Ectodermal cell (in vitro differentiated cells): ENCODE measurements at regions not wholly inside any gene's neighbourhood (a gene's known extent, or its start where the extent isn't known, plus 50 kb on each side); places are given as distances from the start of the nearest gene placed in this dataset.

Experiments
- H3K27ac ChIP-seq: 2 replicates; pipeline ENCODE4 v1.7.0; 2013; ENCODE audit warnings: mild to moderate bottlenecking, low read depth, low read length; ENCODE audit not compliant: insufficient read depth, poor library complexity, severe bottlenecking
- H3K27me3 ChIP-seq: 2 replicates; pipeline ENCODE4 v1.7.0; 2013; ENCODE audit warnings: mild to moderate bottlenecking, low read length; ENCODE audit not compliant: insufficient read depth, control insufficient read depth, poor library complexity, severe bottlenecking
- H3K36me3 ChIP-seq: one replicate; pipeline ENCODE4 v1.7.0; 2013; ENCODE audit warnings: low read length; ENCODE audit not compliant: control insufficient read depth, insufficient read depth
- H3K4me1 ChIP-seq: one replicate; pipeline ENCODE4 v1.7.0; 2013; ENCODE audit warnings: low read length; ENCODE audit not compliant: control insufficient read depth, insufficient read depth
- H3K4me3 ChIP-seq: 2 replicates; pipeline ENCODE4 v1.7.0; 2013; ENCODE audit warnings: low read depth, low read length, control low read depth; ENCODE audit not compliant: insufficient read depth
- H3K9me3 ChIP-seq: 2 replicates; pipeline ENCODE4 v1.7.0; 2013; ENCODE audit warnings: mild to moderate bottlenecking, low read length, moderate library complexity; ENCODE audit not compliant: control insufficient read depth
- WGBS, 2 experiments: methylation state at CpG; one replicate each; pipeline ENCODE4 v1.1.7; 2013; ENCODE audit warnings: missing lambda C conversion rate in 2 of 2; 5-methylcytosine and 5-hydroxymethylcytosine counted together

DNA sequence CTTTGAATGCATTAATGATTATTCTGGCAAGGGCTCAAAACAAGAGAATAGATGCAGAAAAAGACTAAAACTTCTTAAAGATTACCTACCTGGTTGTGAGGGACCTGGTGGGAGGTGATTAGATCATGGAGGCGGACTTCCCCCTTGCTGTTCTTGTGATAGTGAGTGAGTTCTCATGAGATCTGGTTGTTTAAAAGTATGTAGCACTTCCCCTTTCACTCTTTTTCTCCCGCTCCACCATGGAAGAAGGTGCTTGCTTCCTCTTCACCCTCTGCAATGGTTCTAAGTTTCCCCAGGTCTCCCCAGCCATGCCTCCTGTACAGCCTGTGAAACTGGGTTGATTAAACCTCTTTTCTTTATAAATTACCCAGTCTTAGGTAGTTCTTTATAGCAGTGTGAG, 226.6 kb downstream of the ARHGAP12 start:
- 97 to 100% methylated on average over 2 of the region's 2 CpGs for WGBS, 2 experiments
- Histone ChIP-seq H3K4me3 (no peak overlapping the region), H3K36me3 (no peaks in the 10 kb centered on the region), H3K9me3 (no peaks in the 10 kb centered on the region), H3K4me1 (peaks cover 3% of the 10 kb centered on the region), H3K27me3 (no peaks in the 10 kb centered on the region), H3K27ac (no peak overlapping the region)

DNA sequence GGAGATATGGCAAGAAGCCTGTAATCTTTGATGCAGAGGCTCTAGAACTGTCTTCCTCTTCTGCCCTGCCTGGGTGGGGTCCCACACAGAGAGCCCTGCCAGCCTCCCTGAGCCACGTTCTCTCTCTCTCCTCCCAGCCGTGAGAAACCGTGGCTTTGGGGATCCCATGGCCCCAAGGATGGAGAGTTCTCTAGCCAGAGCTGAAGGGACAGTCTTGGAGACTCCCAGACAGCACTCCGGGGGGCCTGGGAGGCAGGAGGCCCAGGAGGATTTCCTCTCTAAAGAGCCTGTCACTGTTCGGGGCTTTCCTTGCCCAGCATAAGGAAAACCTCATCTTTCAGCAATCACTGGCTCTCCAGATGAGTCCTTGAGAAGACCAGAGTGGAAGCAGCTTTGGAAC, 227.1 kb downstream of the ARHGAP12 start:
- H3K36me3 ChIP-seq: no peaks in the 10 kb centered on the region
- H3K4me3 ChIP-seq: no peak overlapping the region
- no peaks in the 10 kb centered on the region for H3K27me3 ChIP-seq
- no peaks in the 10 kb centered on the region for H3K9me3 ChIP-seq
- no peaks in the 10 kb centered on the region for H3K4me1 ChIP-seq
- 92 to 93% methylated on average over 5 of the region's 5 CpGs for WGBS, 2 experiments
- no peak overlapping the region for H3K27ac ChIP-seq

DNA sequence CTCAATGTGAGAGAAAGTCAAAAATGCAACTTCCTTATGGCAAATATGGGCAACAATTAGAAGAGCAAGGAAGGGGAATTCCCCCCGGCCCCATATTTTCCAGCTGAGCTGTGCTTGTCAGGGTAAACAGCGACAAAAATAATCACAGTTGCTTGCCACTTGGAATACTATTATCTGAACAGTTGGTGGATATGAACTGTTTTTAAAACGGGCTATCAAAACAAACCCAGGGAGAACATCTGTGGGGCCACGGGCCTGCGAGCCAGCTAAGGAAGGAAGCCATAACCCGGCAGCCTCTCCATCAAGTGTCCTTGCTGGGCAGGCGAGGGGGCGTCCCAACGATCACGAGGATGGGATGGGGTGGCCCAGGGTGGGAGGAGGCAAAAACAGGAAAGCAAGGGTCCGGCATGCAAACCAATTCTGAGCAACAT, 228.4 kb downstream of the ARHGAP12 start:
- Histone ChIP-seq H3K36me3 (no peaks in the 10 kb centered on the region), H3K27ac (no peak overlapping the region), H3K27me3 (no peaks in the 10 kb centered on the region), H3K4me1 (no peaks in the 10 kb centered on the region), H3K4me3 (no peak overlapping the region), H3K9me3 (no peaks in the 10 kb centered on the region)
- WGBS, 2 experiments: 93 to 96% methylated on average over 11 of the region's 11 CpGs

DNA sequence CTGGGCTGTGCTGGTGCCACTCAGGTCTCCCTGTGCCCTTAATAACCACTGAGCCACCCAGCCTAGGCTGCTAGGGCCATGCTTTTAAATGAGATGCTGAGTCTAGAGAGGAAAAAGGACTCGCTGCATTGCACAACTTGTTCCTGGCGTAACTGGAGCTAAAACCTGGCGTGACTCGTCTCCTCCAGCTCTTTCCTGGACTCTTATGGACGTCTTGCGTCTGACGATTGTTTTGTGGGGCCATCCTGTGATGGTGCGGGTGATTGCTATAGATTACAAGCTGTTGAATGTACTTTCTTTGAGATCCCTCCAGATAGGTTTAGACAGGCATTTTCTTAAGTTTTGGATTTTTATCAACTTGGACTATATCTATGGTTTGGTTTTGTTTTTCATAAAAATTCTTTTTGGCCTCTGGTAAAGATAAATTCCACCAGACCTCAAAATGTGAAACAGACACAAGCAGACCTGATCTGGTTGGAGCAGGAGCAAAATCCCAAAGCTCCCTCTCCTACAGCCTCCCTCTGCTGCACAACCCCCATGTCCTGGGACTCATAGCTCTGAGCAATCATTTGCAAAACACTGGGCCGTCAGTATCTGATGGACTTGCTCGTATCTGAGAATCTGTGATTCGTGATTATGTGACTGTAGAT, 230.3 kb downstream of the ARHGAP12 start:
- no peaks in the 10 kb centered on the region for H3K36me3 ChIP-seq
- no peaks in the 10 kb centered on the region for H3K4me1 ChIP-seq
- H3K27ac ChIP-seq: no peak overlapping the region
- WGBS, 2 experiments: 93 to 96% methylated on average over 8 to 11 of the region's 11 CpGs
- no peaks in the 10 kb centered on the region for H3K27me3 ChIP-seq
- no peaks in the 10 kb centered on the region for H3K9me3 ChIP-seq
- H3K4me3 ChIP-seq: no peak overlapping the region

DNA sequence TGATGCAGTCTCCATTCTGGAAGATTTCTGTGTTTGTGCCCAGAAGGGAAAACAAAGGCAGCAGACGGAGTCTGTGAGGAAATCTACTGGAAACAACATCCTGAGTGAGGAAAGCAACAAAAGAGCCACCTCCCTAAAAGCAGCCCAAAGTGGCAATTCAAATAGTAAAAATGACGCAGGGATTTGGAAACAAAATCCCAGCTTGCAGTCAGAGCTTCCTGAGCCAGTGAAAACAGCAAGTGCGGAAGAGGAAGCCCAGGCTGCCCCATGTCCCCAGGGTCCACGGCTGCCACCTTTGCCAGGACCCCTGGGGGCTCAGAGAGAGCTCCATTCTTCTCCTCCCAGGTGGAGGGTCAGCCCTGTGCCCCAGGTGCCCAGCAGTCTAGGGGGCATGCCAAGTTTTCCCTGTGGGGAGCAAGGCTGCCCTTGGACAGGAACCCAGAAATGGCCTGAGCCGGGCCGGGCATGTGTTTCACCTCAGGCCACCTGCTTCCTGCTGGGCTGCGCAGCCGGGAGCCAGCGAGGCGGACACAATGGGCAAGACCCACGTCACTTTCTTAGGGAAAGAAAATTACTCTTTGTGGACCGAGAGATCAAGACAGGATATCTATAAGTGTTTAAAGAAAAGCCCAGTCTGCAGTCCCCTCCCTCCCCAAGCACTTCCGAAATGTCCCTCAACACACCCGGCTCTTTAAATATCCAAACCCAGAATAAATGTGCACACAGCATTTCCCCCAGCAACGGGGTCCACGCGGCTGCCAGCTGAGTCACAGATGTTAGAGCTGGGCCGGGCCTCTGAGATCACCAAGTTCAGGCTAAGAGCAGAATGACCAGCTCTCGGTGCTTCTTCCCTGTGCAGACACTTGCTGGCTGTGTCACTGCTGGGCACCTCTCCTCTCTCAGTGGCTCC, 231.1 kb downstream of the ARHGAP12 start:
- Histone ChIP-seq H3K4me3 (no peak overlapping the region), H3K27me3 (no peaks in the 10 kb centered on the region), H3K9me3 (no peaks in the 10 kb centered on the region), H3K27ac (no peak overlapping the region), H3K36me3 (no peaks in the 10 kb centered on the region), H3K4me1 (no peaks in the 10 kb centered on the region)
- 81 to 86% methylated on average over 19 of the region's 19 CpGs for WGBS, 2 experiments

DNA sequence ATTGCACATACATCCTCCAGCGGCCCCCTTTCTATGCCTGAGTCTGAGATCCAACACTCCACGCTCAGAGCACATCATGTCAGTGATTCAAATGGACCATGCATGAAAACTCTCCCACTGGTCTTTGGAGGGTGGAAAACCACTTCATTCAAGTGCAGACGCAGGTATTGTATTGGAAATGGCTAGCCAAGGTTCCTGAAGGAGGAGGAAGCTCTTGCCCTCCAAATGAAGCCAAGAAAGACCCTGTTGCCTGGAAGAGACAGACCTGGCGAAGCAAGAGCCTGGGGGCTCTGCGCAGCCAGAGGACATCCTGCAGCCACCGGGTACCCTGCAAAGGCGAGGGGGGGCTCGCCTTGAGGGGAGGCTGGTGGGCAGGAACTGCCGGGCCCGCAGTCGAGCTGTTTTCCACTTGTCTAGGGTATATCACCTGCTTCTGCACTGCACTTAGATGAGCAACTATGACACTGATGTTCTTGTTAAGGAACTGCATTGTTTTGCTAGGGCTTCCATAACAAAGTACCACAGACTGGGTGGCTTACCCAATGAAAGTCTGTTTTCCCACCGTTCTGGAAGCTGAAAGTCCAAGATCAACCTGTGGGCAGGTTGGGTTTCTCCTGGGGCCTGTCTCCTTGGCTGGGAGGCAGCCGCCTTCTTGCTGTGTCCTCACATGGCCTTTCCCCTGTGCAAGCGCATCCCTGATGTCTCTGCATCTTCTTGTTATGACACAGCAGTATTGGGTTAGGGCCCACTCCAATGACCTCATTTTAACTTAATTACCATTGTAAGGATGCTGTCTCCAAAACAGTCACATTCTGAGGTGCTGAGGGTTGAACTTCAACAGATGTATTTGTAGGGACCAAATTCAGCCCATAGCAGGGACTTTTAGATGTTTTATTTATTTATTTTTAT, 233.4 kb downstream of the ARHGAP12 start:
- H3K4me1 ChIP-seq: no peaks in the 10 kb centered on the region
- 82 to 85% methylated on average over 14 of the region's 14 CpGs for WGBS, 2 experiments
- H3K9me3 ChIP-seq: no peaks in the 10 kb centered on the region
- H3K4me3 ChIP-seq: no peak overlapping the region
- H3K36me3 ChIP-seq: no peaks in the 10 kb centered on the region
- H3K27me3 ChIP-seq: no peaks in the 10 kb centered on the region
- H3K27ac ChIP-seq: no peak overlapping the region

DNA sequence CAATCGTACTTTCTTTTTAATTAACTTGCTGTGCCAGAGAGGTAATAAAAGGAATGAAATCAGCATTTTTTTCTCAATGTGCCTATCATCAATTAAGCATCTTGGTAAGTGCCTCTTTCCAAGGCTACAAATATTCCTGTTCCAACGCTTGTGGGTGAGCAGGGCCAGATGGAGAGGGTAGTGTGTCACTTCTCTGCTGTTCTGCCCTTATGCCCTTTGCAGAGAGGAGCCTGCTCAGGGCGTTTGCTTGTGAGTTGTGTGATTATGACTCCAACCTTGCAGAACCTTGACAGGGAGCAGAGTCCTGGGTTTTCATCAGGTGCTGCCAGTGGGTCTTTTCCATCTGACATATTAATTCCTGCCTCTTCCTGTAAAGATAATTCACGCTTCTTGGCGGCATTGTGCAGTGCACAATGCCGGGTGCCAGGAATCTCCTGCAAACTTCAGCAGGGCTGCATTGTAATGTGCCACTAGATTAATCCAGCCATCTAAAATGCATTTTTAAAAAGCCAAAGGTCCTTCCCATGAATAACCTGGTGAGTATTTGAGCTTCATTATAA, 234.4 kb downstream of the ARHGAP12 start:
- Histone ChIP-seq H3K4me1 (no peaks in the 10 kb centered on the region), H3K27me3 (no peaks in the 10 kb centered on the region), H3K27ac (no peak overlapping the region), H3K9me3 (no peaks in the 10 kb centered on the region), H3K4me3 (no peak overlapping the region), H3K36me3 (no peaks in the 10 kb centered on the region)
- WGBS, 2 experiments: 83 to 93% methylated on average over 6 of the region's 6 CpGs

DNA sequence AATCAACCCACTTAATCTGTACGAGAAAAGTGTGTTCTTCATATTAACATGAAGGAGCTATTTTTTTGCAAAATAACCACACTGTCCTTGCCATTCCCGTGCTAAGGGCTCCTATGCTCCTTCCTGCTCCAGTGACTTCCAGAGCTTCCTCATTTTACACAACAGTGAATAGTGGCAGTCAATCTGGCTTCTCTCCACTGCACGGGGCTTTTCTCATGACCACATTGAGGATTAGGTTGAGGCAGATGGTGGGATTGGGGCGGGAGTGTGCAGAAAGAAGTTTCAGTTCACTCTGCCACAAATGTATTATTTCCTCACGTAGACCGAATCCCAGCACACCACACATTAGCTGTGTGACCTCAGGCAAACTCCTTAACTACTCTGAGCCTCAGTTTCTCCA, 235.1 kb downstream of the ARHGAP12 start:
- no peaks in the 10 kb centered on the region for H3K27me3 ChIP-seq
- no peaks in the 10 kb centered on the region for H3K36me3 ChIP-seq
- H3K9me3 ChIP-seq: no peaks in the 10 kb centered on the region
- WGBS, 2 experiments: 94 to 95% methylated on average over 6 of the region's 6 CpGs
- H3K4me3 ChIP-seq: no peak overlapping the region
- H3K27ac ChIP-seq: no peak overlapping the region
- H3K4me1 ChIP-seq: no peaks in the 10 kb centered on the region

DNA sequence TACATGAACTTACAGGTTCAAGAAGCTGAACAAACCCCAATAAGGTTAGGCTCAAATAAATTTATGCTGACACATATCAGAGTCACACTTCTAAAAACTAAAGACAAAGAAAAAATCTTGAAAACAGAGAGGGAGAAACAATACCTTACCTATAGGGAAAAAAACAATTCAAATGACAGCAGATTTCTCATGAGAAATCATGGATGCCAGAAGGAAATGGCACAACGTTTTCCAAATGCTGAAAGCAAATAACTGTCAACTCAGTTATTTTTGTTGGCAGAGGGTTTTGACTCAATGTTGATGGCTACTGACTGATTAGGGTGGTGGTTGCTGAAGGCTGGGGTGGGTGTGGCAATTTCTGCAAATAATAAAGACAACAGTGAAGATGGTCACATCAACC, 239.4 kb downstream of the ARHGAP12 start:
- H3K4me3 ChIP-seq: no peak overlapping the region
- WGBS, 2 experiments: 87 to 89% methylated on average over 1 of the region's 1 CpG
- H3K9me3 ChIP-seq: no peaks in the 10 kb centered on the region
- no peaks in the 10 kb centered on the region for H3K36me3 ChIP-seq
- H3K27ac ChIP-seq: no peak overlapping the region
- no peaks in the 10 kb centered on the region for H3K27me3 ChIP-seq
- H3K4me1 ChIP-seq: no peaks in the 10 kb centered on the region
